ENCODE measurements at regions not wholly inside any gene's neighbourhood (a gene's known extent, or its start where the extent isn't known, plus 50 kb on each side); places are given as distances from the start of the nearest gene placed in this dataset.
"Not testable (repeated sequence)": the region's sequence is repeated elsewhere in the genome, so short reads cannot be mapped to it uniquely, and the experiment has no call there.

GRCh38 chr16:17568239-17568638 lies 97.5 kb upstream of the XYLT1 start:
- DNase-seq = no peak

- DNase-seq = no peak
These were observed 96.7 kb upstream of the XYLT1 start for GRCh38 chr16:17567455-17567854.

- DNase-seq = no peak
These were observed 96.1 kb upstream of the XYLT1 start for GRCh38 chr16:17566656-17567450.

GRCh38 chr16:17566075-17566474 lies 95.3 kb upstream of the XYLT1 start:
- DNase-seq = no peak

GRCh38 chr16:17565605-17566004 lies 94.8 kb upstream of the XYLT1 start:
- DNase-seq = no peak

- no peak for DNase-seq
These were observed 94.1 kb upstream of the XYLT1 start for GRCh38 chr16:17564856-17565255.

GRCh38 chr16:17563323-17564091 lies 92.7 kb upstream of the XYLT1 start:
- DNase-seq = no peak

- no peak for DNase-seq
These were observed 90.3 kb upstream of the XYLT1 start for GRCh38 chr16:17561056-17561455.

GRCh38 chr16:17560548-17560947 lies 89.8 kb upstream of the XYLT1 start:
- DNase-seq = no peak

- DNase-seq = no peak
These were observed 88.6 kb upstream of the XYLT1 start for GRCh38 chr16:17559394-17559793.

- DNase-seq = no peak
These were observed 87.2 kb upstream of the XYLT1 start for GRCh38 chr16:17557949-17558348.

GRCh38 chr16:17557480-17557879 lies 86.7 kb upstream of the XYLT1 start:
- DNase-seq = no peak

GRCh38 chr16:17556276-17557052 lies 85.7 kb upstream of the XYLT1 start:
- peak in 1 of 2 experiments; percentile 4 for DNase-seq

GRCh38 chr16:17555176-17555575 lies 84.4 kb upstream of the XYLT1 start:
- DNase-seq = no peak

GRCh38 chr16:17552351-17552750 lies 81.6 kb upstream of the XYLT1 start:
- DNase-seq = no peak

GRCh38 chr16:17551682-17552081 lies 80.9 kb upstream of the XYLT1 start:
- DNase-seq = not testable (repeated sequence)

GRCh38 chr16:17548825-17549224 lies 78.1 kb upstream of the XYLT1 start:
- DNase-seq = no peak

GRCh38 chr16:17544785-17545184 lies 74.0 kb upstream of the XYLT1 start:
- no peak for DNase-seq

- no peak for DNase-seq
These were observed 73.5 kb upstream of the XYLT1 start for GRCh38 chr16:17544304-17544703.

GRCh38 chr16:17543073-17543472 lies 72.3 kb upstream of the XYLT1 start:
- no peak for DNase-seq

- no peak for DNase-seq
These were observed 70.6 kb upstream of the XYLT1 start for GRCh38 chr16:17541324-17541723.

- no peak for DNase-seq
These were observed 68.2 kb upstream of the XYLT1 start for GRCh38 chr16:17538927-17539326.

- DNase-seq = no peak
These were observed 61.7 kb upstream of the XYLT1 start for GRCh38 chr16:17532338-17532995.
